ENCODE measurements at regions not wholly inside any gene's neighbourhood (a gene's known extent, or its start where the extent isn't known, plus 50 kb on each side); places are given as distances from the start of the nearest gene placed in this dataset.
A peak's percentile ranks its signal among the peaks of the same experiment; 100 is the strongest.

DNA sequence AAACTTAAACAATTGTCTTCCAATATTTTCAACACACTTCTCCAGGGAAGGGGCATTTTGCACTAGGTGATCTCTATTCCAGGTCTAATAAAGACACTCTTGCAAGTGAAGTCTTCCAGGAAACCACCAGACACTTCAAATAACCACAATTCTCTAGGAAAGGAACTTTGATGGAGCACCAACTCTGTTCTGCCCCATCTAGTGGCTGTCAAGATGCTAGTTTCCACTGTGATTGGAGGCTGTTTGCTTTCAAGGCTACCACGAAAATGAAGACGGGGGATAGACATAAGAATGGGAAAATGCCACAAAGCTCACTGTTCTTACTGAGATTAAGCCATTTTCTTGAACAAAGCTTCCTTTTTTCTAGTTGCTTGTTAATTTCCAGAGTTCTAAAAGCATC, 100.6 kb upstream of the F9 start (continued):
- TF ChIP-seq, protein P1, sequence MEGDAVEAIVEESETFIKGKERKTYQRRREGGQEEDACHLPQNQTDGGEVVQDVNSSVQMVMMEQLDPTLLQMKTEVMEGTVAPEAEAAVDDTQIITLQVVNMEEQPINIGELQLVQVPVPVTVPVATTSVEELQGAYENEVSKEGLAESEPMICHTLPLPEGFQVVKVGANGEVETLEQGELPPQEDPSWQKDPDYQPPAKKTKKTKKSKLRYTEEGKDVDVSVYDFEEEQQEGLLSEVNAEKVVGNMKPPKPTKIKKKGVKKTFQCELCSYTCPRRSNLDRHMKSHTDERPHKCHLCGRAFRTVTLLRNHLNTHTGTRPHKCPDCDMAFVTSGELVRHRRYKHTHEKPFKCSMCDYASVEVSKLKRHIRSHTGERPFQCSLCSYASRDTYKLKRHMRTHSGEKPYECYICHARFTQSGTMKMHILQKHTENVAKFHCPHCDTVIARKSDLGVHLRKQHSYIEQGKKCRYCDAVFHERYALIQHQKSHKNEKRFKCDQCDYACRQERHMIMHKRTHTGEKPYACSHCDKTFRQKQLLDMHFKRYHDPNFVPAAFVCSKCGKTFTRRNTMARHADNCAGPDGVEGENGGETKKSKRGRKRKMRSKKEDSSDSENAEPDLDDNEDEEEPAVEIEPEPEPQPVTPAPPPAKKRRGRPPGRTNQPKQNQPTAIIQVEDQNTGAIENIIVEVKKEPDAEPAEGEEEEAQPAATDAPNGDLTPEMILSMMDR (IDR thresholded peaks at IDR 0.05 in 2 of 3, conservative IDR thresholded peaks at IDR 0.05 in 1 of 3; ENCODE audit: insufficient read depth in 2 of 3, low read depth in 1 of 3, low read length in 3 of 3), result peak; percentile 20 to 29 (median 21); a peak in 3 of 6 replicates
- TF ChIP-seq, protein P2, sequence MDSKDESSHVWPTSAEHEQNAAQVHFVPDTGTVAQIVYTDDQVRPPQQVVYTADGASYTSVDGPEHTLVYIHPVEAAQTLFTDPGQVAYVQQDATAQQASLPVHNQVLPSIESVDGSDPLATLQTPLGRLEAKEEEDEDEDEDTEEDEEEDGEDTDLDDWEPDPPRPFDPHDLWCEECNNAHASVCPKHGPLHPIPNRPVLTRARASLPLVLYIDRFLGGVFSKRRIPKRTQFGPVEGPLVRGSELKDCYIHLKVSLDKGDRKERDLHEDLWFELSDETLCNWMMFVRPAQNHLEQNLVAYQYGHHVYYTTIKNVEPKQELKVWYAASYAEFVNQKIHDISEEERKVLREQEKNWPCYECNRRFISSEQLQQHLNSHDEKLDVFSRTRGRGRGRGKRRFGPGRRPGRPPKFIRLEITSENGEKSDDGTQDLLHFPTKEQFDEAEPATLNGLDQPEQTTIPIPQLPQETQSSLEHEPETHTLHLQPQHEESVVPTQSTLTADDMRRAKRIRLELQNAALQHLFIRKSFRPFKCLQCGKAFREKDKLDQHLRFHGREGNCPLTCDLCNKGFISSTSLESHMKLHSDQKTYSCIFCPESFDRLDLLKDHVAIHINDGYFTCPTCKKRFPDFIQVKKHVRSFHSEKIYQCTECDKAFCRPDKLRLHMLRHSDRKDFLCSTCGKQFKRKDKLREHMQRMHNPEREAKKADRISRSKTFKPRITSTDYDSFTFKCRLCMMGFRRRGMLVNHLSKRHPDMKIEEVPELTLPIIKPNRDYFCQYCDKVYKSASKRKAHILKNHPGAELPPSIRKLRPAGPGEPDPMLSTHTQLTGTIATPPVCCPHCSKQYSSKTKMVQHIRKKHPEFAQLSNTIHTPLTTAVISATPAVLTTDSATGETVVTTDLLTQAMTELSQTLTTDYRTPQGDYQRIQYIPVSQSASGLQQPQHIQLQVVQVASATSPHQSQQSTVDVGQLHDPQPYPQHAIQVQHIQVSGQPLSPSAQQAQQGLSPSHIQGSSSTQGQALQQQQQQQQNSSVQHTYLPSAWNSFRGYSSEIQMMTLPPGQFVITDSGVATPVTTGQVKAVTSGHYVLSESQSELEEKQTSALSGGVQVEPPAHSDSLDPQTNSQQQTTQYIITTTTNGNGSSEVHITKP (IDR thresholded peaks at IDR 0.05; ENCODE audit: partially characterized antibody), result no peak

DNA sequence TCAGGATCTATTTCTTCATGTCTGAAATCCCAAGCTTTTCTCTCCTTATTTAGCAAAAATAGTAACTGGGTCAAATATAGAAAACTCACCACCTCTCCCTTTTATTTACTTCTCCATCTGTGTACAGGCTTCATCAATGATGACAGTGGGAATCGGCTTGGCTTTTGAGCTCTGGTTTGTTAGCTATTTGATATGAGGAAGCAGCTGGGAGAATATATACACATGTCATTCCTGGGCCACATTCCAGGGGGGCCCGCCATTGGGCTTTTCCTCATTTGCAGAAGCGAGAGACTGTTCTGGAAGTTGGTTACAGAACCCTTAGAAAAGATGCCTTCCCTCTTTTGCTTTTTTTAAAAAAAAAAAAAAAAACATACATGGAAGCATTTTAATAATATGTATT, 107.4 kb upstream of the F9 start:
- H3K4me1 ChIP-seq (replicated peaks in 1 of 2; ENCODE audit: control insufficient read depth in 2 of 2, insufficient read depth in 2 of 2, low read length in 2 of 2), result no peaks in the 10 kb centered on the region
- no peak for ATAC-seq
- no peak for DNase-seq (ENCODE audit: extremely low read depth in 1 of 4, low spot score in 3 of 4)
- 0% methylated on average over 3 of the region's 3 CpGs for WGBS (ENCODE audit: insufficient coverage, low coverage, missing lambda C conversion rate)
- no peaks in the 10 kb centered on the region for H3K36me3 ChIP-seq (ENCODE audit: control insufficient read depth, insufficient read depth, low read length)
- H3K27me3 ChIP-seq (ENCODE audit: control insufficient read depth in 2 of 2, insufficient read depth in 2 of 2, low read length in 2 of 2), result no peaks in the 10 kb centered on the region
- intact Hi-C loops (cut with micrococcal nuclease) (no loop called here), in situ Hi-C loops (cut with MboI) (no loop called here)
- no peak overlapping the region for H3K4me3 ChIP-seq
- H3K9me1 ChIP-seq (ENCODE audit: control insufficient read depth, insufficient read depth, low read length), result no peaks in the 10 kb centered on the region
- no peak for FAIRE-seq
- no TSS peak for BruUV-seq (replicated peaks)
- H2AFZ ChIP-seq (ENCODE audit: low read depth, low read length), result no peak overlapping the region
- H3K9me3 ChIP-seq (replicated peaks; ENCODE audit: control insufficient read depth, insufficient read depth, low read depth, low read length), result no peaks in the 10 kb centered on the region
- H3K27ac ChIP-seq (ENCODE audit: extremely low read depth, low read depth, low read length), result no peak overlapping the region
- POLR2A ChIA-PET, result no interaction called here
- H3K79me2 ChIP-seq (ENCODE audit: control insufficient read depth, insufficient read depth, low read length), result no peaks in the 10 kb centered on the region
- H3K4me2 ChIP-seq (ENCODE audit: insufficient read depth, low read length), result no peak overlapping the region
- H4K20me1 ChIP-seq (replicated peaks; ENCODE audit: control insufficient read depth, insufficient read depth, low read length), result no peaks in the 10 kb centered on the region
- CTCF ChIA-PET (ENCODE audit: low intra/inter-chr PET ratio), result no interaction called here
- no peak overlapping the region for H3K9ac ChIP-seq (ENCODE audit: insufficient read depth in 1 of 2, low read depth in 2 of 2, low read length in 2 of 2)
- TF ChIP-seq POLR2AphosphoS5 (IDR thresholded peaks at IDR 0.05; ENCODE audit: control insufficient read depth, insufficient read depth, low read depth, low read length) (no peak), NFIX (CRISPR knock-in tag; IDR thresholded peaks at IDR 0.05; ENCODE audit: low read depth) (no peak), RAD51 (IDR thresholded peaks at IDR 0.05; ENCODE audit: borderline replicate concordance, low read depth) (no peak), ZC3H11A (IDR thresholded peaks at IDR 0.05; ENCODE audit: low read depth, low read length) (no peak), BRD9 (IDR thresholded peaks at IDR 0.05; ENCODE audit: low read depth, partially characterized antibody) (no peak), GABPB2 (CRISPR knock-in tag; conservative IDR thresholded peaks at IDR 0.05) (no peak), MTA2 (IDR thresholded peaks at IDR 0.05; ENCODE audit: low read depth) (no peak), BCL6 (CRISPR knock-in tag; IDR thresholded peaks at IDR 0.05) (no peak), ESRRA (IDR thresholded peaks at IDR 0.05; ENCODE audit: borderline replicate concordance, low read depth) (no peak), SP2 (IDR thresholded peaks at IDR 0.05; ENCODE audit: extremely low read depth, low read depth, low read length, poor library complexity, severe bottlenecking) (no peak)
- TF ChIP-seq, protein P3, sequence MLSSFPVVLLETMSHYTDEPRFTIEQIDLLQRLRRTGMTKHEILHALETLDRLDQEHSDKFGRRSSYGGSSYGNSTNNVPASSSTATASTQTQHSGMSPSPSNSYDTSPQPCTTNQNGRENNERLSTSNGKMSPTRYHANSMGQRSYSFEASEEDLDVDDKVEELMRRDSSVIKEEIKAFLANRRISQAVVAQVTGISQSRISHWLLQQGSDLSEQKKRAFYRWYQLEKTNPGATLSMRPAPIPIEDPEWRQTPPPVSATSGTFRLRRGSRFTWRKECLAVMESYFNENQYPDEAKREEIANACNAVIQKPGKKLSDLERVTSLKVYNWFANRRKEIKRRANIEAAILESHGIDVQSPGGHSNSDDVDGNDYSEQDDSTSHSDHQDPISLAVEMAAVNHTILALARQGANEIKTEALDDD (IDR thresholded peaks at IDR 0.05), result no peak
- TF ChIP-seq, protein P4, sequence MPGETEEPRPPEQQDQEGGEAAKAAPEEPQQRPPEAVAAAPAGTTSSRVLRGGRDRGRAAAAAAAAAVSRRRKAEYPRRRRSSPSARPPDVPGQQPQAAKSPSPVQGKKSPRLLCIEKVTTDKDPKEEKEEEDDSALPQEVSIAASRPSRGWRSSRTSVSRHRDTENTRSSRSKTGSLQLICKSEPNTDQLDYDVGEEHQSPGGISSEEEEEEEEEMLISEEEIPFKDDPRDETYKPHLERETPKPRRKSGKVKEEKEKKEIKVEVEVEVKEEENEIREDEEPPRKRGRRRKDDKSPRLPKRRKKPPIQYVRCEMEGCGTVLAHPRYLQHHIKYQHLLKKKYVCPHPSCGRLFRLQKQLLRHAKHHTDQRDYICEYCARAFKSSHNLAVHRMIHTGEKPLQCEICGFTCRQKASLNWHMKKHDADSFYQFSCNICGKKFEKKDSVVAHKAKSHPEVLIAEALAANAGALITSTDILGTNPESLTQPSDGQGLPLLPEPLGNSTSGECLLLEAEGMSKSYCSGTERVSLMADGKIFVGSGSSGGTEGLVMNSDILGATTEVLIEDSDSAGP (CRISPR knock-in tag; IDR thresholded peaks at IDR 0.05), result no peak
